GM04504 (cell line): ENCODE measurements at regions not wholly inside any gene's neighbourhood (a gene's known extent, or its start where the extent isn't known, plus 50 kb on each side); places are given as distances from the start of the nearest gene placed in this dataset.

Source experiments
- DNase-seq: peaks from one replicate; pipeline ENCODE4 v3.0.0-alpha.2; 2012; ENCODE audit warnings: low read depth

DNA sequence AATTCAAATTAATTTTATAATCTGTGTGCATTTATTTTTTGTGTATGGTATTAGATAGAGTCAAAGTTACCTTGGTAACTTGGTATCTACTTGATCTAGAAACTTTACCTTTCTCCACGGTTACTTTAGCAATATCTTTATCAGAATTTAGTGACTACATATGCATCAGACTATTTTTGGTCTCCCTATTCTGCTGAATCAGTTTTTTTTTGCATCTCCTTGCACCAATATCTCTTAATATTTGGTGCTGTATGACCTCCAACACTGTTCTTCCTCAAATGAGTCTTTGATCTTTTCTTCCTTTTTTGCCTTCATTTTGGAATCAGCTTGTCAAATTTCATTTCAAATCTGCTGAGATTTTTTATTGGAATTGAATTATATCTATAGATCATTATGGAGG, 828.2 kb upstream of the FOXG1 start:
- no peak for DNase-seq

DNA sequence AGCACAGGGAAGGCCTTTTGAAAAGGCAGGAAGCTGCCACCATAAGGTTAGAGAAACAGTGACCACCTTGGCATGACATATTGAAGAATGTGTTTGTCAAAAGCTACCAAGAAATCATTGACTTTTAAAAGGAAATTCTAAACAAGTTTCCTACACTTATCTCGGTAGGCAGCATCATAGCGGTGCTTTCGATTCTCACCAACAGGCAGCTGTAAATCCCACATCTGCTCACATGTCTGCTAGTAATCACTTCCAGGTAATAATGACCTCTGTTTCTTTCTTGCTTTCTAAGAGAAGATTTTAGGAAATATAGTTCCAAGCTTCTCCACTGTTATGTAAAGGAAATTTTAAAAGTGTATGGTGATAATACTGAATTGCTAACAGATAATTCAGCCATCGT, 821.1 kb upstream of the FOXG1 start:
- no peak for DNase-seq

DNA sequence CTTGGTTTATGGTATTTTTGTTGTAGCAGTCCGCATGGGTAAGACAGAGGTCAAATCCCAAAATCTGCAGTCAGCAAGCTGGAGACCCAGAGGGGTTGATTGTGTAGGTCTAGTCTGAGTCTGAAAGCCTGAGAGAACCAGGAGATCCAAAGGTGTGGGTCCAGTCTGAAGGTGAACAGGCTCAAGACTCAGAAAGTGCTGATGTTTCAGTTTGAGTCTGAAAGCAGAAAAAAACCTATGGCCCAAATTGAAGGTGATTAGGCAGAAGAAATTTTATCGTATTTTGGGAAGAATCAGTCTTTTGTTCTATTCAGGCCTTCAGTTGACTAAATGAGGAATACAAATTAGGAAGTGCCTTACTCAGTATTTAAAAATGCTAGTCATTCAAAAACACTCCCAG, 807.8 kb upstream of the FOXG1 start:
- no peak for DNase-seq

- DNase-seq = no peak
Observed at GRCh38 chr14:27995691-27996090, 770.9 kb upstream of the FOXG1 start.

DNA sequence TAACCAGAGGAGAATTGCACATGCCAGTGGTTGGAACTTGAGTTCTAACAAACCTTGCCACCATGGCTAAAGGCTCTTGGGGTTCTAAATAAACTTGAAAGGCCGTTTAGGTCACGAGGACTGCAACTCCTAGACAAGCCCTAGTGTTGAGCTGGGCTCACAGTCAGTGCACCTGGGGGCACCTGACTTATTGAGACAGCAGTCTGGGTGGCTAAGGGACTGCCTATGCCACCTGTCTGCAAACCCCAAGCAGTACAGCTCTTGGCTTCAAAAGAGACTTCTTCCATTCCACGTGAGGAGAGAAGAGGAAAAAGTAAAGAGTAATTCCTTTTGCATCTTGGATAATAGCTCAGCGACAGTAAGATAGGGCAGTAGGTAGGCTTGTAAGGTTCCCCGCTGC, 765.6 kb upstream of the FOXG1 start:
- no peak for DNase-seq

DNA sequence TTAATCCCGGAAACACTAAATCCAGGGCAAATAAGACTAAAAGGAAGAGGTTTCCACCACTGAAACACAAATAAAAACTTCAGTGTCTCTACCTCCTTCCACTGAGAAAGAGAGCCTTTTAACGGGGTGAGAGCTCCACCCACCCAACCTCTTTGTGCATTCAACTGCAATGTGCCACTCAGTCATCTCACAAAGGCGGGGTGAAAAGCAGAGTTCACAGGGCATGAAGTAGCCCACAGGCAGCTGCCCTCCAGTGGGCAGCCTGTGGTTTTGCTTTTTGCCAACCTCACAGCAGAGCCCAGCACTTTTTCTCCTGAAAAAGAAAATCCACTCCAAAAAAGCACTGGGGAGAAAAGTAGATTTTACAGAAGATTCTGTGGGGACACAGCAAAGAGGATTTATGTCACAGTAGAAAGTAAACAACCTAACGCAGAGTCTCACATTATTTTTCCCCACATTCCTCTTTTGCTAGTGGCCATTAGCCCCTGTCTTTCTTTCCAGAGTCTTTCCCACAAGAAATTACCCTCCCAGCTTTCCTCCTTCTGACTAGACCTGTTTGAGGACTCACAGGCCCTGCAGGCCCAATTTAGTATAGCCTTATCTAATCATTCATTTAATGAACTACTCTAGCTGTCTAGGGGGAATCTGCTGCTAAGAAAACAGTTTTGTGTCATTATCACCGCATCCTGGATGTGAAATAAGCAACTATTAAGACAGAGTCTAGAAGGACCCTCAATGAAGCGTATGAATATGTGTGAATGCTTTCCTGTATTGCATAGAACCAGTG, 753.8 kb upstream of the FOXG1 start:
- DNase-seq = no peak

DNA sequence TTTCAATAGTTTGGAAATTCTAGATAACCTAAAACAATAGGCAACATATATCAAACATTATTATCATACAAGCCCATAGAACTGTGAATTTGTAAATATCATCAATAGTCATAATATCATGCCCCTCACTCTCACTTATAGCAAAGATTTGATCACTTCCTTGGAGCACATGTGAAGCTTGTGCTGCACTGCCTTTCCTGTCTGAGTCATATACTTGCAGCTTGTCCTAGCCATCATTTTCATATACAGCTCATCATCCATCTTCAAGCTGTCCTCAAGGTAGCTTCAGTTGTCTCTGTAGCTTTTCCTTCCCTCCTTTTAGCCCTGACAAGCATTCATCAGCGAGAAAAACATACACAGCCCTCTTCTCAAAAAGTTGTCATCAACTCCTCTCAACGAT, 746.5 kb upstream of the FOXG1 start:
- no peak for DNase-seq

- no peak for DNase-seq
Observed at GRCh38 chr14:28023853-28024252, 742.7 kb upstream of the FOXG1 start.

DNA sequence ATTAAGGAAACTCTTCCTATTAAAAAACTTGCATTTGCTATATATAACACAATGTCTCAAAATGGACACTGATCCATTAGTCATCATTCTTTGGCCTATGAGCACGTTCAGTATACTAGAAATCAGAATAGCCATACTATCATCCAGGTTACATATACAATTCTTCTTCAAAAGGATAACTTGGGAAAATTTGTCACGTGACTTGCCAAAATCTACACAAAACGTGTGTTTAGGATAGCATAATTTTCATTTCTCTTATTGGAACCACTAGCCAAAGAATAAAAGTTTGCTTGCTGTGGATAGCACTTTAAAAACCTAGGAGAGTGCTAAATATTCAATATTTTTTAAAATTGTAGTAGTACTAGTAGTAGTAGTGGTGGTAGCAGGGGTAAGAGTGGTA, 714.3 kb upstream of the FOXG1 start:
- DNase-seq = no peak

DNA sequence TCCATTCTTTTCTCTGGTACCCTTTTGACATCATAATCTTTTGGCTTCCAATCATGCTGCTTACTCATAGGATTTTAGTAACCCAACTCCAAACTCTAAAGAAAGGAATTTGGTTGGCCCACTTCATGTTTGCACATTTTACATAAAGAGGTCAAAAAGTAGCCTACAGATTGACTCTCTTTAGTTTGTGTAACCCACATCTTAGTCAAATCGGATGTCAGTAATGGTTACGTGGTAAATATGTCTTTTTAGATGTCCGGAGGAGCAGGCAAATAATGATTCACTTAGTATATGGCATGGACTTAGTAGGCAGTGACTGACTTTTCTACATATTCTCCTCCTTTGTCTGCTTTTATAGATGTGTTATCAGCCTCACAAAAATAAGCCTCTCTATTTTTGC, 711.6 kb upstream of the FOXG1 start:
- DNase-seq = no peak

- no peak for DNase-seq
Observed at GRCh38 chr14:28057359-28058296, 709.0 kb upstream of the FOXG1 start.

DNA sequence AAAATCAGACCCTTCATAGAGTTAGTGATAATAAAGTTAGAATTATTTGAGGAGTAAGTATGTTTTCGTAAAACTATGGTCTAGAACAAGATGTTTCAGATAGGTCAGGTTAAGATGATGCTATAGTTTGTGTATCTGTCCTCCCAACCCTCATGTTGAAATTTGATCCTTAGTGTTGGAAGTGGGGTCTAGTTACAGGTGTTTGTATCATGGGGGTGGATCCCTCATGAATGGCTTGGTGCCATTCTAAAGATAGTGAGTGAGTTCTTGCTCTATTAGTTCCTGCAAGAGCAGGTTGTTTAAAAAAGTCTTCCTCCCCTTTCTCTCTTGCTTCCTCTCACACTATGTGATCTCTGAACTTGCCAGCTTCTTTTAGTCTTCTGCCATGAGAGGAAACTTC, 707.3 kb upstream of the FOXG1 start:
- DNase-seq = no peak

DNA sequence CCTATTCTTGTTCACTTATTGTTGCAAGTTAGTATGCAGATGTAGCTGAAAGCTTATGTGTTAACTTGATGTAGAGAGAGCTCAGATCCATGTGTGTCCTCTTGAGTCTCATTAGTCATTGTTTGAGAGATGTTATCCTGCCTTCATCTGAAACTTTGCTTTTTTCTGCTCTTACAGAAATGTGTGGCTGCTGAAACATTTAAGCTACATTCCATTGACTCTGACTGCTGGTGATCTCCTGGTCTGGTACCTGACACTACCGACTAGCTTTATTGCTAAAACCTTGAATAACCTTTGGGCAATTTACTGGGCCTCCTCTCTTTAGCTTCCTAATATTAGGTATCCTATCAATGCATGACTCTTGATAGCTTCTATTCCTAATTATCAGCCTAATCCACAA, 705.6 kb upstream of the FOXG1 start:
- DNase-seq = no peak

- no peak for DNase-seq
Observed at GRCh38 chr14:28077021-28077420, 689.6 kb upstream of the FOXG1 start.

- DNase-seq = no peak
Observed at GRCh38 chr14:28083389-28083788, 683.2 kb upstream of the FOXG1 start.

DNA sequence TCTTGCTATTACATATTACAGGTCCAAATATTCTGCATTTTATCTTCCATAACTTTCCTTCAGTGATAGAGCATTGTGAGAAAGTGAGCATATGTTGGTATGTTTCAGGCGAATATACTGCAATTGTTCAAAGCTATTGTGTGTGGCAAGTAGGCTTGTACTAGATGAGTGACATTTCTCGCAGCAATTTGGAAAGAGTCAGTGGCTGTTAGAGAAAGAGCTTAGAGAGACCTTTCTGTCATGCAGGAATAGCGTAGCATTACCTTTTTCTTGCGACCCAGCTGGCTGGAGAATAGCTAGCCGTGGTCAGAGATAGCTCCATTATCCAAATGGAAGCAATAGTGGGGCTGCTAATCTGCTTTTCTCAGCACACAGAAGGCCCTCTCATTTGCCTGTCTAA, 678.5 kb upstream of the FOXG1 start:
- no peak for DNase-seq

DNA sequence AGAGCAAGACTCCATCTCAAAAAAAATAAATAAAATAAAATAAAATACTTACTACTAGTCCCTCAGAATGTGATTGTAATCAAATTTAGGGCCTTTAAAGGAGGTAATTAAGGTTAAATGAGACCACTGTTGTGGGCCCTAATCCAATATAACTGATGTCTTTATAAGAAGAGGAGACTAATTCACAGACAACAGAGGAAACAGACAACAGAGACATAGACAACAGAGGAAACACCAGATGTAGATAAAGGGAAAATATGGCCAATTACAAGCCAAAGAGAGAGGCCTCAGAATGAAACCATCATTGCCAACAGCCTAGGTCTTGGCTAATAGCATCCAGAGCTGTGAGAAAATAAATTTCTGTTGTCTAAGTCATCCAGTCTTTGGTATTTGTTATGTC, 669.0 kb upstream of the FOXG1 start:
- DNase-seq = no peak

DNA sequence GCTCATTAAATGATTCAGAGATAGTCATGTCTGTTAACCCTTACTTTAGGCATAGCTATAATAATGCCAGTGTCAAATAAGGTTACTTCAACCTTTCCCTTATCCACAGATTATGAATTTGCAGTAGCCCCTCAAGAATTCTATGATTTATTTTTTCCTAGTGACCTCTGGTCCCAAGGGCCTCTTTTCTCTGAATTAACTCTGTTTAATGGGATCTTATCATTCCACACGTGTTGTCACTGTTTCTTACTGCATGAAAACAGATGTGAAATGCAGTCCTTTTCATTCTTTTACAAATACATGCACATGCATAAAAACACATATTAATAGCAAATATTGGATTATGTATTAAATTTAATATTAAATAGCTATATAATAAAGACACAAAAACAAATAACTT, 667.7 kb upstream of the FOXG1 start:
- DNase-seq = no peak

DNA sequence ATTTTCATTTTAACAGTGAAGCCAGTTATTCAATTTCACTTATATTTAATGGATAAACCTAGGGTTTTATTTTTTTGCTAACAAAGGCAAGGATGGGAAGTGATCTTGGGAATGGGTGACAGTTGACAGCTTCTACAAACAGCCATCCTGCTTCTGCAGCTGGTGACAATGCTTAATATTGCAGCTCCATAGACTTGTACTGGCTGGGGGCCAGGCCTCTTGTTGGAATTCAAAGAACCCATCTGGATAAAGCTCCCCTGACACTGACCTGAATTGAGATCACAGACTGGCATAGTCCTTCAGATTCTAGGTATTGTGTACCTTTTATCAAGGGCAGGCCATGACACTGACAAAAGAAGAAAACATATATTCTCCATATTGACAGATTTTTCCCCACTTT, 664.6 kb upstream of the FOXG1 start:
- no peak for DNase-seq

GRCh38 chr14:28102814-28103213, 663.8 kb upstream of the FOXG1 start:
- no peak for DNase-seq

GRCh38 chr14:28113311-28113710, 653.3 kb upstream of the FOXG1 start:
- DNase-seq = no peak

DNA sequence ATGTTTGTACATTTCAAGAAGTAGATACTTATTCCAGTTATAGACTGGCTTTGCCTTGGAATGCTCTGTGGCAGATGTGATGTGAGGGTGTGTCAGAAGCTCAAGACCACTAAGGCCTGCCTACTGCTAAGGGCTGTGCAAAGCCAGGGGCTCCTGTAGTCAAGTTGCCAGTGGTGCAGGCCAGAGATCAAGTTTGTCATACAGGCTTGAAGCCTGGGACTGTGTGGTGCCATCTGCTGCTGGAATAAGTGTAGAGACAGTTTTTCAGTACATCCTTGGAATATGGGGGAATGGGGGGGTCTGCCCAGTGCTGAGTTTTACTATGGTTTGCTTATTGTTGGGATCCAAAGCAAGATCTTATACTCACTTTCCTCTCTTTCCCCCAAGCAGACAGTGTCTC, 649.9 kb upstream of the FOXG1 start:
- DNase-seq = no peak

- no peak for DNase-seq
Observed at GRCh38 chr14:28119849-28120248, 646.7 kb upstream of the FOXG1 start.
